B cell (primary cell): ENCODE measurements at regions not wholly inside any gene's neighbourhood (a gene's known extent, or its start where the extent isn't known, plus 50 kb on each side); places are given as distances from the start of the nearest gene placed in this dataset.

Experiments used
- ATAC-seq: fragments of 200-7000 bp; cut with Tn5 transposase; one replicate; pipeline ENCODE4 v1.10.0; 2021; ENCODE audit warnings: low read depth, mild to moderate bottlenecking, moderate number of reproducible peaks, moderate library complexity
- CTCF ChIA-PET: fragments of 350-600 bp; sonication (Branson Sonifier 250); formaldehyde crosslinking; loops from one replicate; lab custom pipeline; 2021; ENCODE audit warnings: antibody characterized with exemption, inconsistent platforms; lab: Charles Lee
- POLR2A ChIA-PET: fragments of 350-600 bp; sonication (Branson Sonifier 250); formaldehyde crosslinking; loops from one replicate; lab custom pipeline; 2021; ENCODE audit warnings: antibody characterized with exemption; lab: Charles Lee
- DNase-seq: peaks from one replicate; pipeline ENCODE4 v3.0.0; 2013
- H2AFZ ChIP-seq: 2 replicates; pipeline ENCODE4 v1.6.1; 2012; ENCODE audit warnings: mild to moderate bottlenecking, low read depth, low read length; ENCODE audit not compliant: insufficient read depth, poor library complexity, severe bottlenecking
- H3K27ac ChIP-seq, 2 donors: 1 replicate in 1 of 2; 2 replicates in 1 of 2; pipeline ENCODE4 v1.5.1; 2012 to 2013; ENCODE audit warnings: low read length in 2 of 2, mild to moderate bottlenecking in 2 of 2, moderate library complexity in 1 of 2
- H3K27me3 ChIP-seq, 4 experiments: fragments of 200-600 bp in 1 of 4; sonication (generic) in 1 of 4; replicated peaks in 1 of 4; 1 replicate in 2 of 4; 2 replicates in 2 of 4; pipeline versions ENCODE4 v1.6.1 to v1.7.0; 2013 to 2016; ENCODE audit warnings: low read length in 3 of 4, mild to moderate bottlenecking in 2 of 4, mixed read lengths in 1 of 4, moderate library complexity in 1 of 4; ENCODE audit not compliant: insufficient read depth in 4 of 4, control insufficient read depth in 3 of 4; ENCODE audit errors: control extremely low read depth in 1 of 4
- H3K36me3 ChIP-seq, 2 experiments: replicated peaks in 1 of 2; 1 replicate in 1 of 2; 2 replicates in 1 of 2; pipeline versions ENCODE4 v1.6.1 to v1.7.1; 2013; ENCODE audit warnings: low read length in 1 of 2; ENCODE audit not compliant: insufficient read depth in 2 of 2, control insufficient read depth in 1 of 2; ENCODE audit errors: control extremely low read depth in 1 of 2, extremely low read depth in 1 of 2
- H3K4me1 ChIP-seq, 2 donors: fragments of 200-600 bp in 1 of 2; sonication (generic) in 1 of 2; 1 replicate in 1 of 2; 2 replicates in 1 of 2; pipeline versions ENCODE4 v1.5.1 to v1.6.1; 2013 to 2017; ENCODE audit warnings: low read length in 2 of 2; ENCODE audit not compliant: control insufficient read depth in 2 of 2, insufficient read depth in 2 of 2
- H3K4me2 ChIP-seq: replicated peaks from 2 replicates; pipeline ENCODE3; 2012; ENCODE audit warnings: mild to moderate bottlenecking, low read depth, low read length; ENCODE audit not compliant: poor library complexity, severe bottlenecking
- H3K4me3 ChIP-seq, 5 experiments: fragments of 200-600 bp in 1 of 5; sonication (generic) in 1 of 5; 1 replicate in 3 of 5; 2 replicates in 2 of 5; pipeline versions ENCODE4 v1.5.1 to v1.7.0; 2011 to 2016; ENCODE audit warnings: low read length in 4 of 5, mild to moderate bottlenecking in 4 of 5, low read depth in 2 of 5, control low read depth in 1 of 5, moderate library complexity in 1 of 5; ENCODE audit not compliant: insufficient read depth in 1 of 5; ENCODE audit errors: control extremely low read depth in 1 of 5, extremely low read depth in 1 of 5
- H3K79me2 ChIP-seq: fragments of 200-600 bp; sonication (generic); one replicate; pipeline ENCODE4 v1.6.0; 2016; ENCODE audit warnings: low read length; ENCODE audit not compliant: control insufficient read depth, insufficient read depth
- H3K9ac ChIP-seq: fragments of 200-600 bp; sonication (generic); 2 replicates; pipeline ENCODE4 v1.6.1; 2017; ENCODE audit warnings: mild to moderate bottlenecking, low read length, moderate library complexity
- H3K9me3 ChIP-seq, 3 donors: one replicate each; pipeline versions ENCODE4 v1.6.1 to v1.7.1; 2013; ENCODE audit warnings: low read length in 2 of 3; ENCODE audit not compliant: control insufficient read depth in 2 of 3, insufficient read depth in 1 of 3; ENCODE audit errors: control extremely low read depth in 1 of 3
- H4K20me1 ChIP-seq: 2 replicates; pipeline ENCODE4 v1.6.0; 2012; ENCODE audit warnings: mild to moderate bottlenecking, low read length; ENCODE audit not compliant: insufficient read depth, control insufficient read depth, poor library complexity, severe bottlenecking
- H3K27ac Mint-ChIP-seq: one replicate; pipeline ENCODE4 v1.8.0; 2021; ENCODE audit warnings: mixed read lengths
- H3K27me3 Mint-ChIP-seq: one replicate; pipeline ENCODE4 v1.8.0; 2021; ENCODE audit warnings: mixed read lengths
- H3K4me1 Mint-ChIP-seq: one replicate; pipeline ENCODE4 v1.8.0; 2021; ENCODE audit warnings: mixed read lengths
- H3K4me3 Mint-ChIP-seq: one replicate; pipeline ENCODE4 v1.8.0; 2021; ENCODE audit warnings: mixed read lengths
- H3K9me3 Mint-ChIP-seq: one replicate; pipeline ENCODE4 v1.8.0; 2022; ENCODE audit warnings: mixed read lengths; ENCODE audit not compliant: insufficient read depth
- CTCF ChIP-seq: fragments of 200-600 bp; IDR thresholded peaks from one replicate; pipeline ENCODE4 v1.8.0; 2022; ENCODE audit warnings: antibody characterized with exemption, mild to moderate bottlenecking
- EZH2 ChIP-seq: IDR thresholded peaks from 2 replicates; pipeline ENCODE4 v1.6.1; 2012; ENCODE audit warnings: borderline replicate concordance, low read depth, mild to moderate bottlenecking, moderate library complexity, low read length; ENCODE audit not compliant: insufficient read depth, poor library complexity, severe bottlenecking
- WGBS: methylation state at CpG from one replicate; pipeline ENCODE4 v1.1.5; 2013; ENCODE audit warnings: missing lambda C conversion rate; ENCODE audit not compliant: insufficient coverage; 5-methylcytosine and 5-hydroxymethylcytosine counted together
- intact Hi-C: fragments of 100-400 bp; cut with micrococcal nuclease; formaldehyde crosslinking; loops from one replicate; pipeline ENCODE4 v1.10.0; 2022

- Histone ChIP-seq H2AFZ (no peak overlapping the region), H3K9ac (no peak overlapping the region), H3K27me3 (no peaks in the 10 kb centered on the region), H3K9me3 (peaks cover 0 to 7% (median 0%) of the 10 kb centered on the region in 3 donors), H3K4me1 (no peaks in the 10 kb centered on the region), H4K20me1 (no peaks in the 10 kb centered on the region), H3K36me3 (no peaks in the 10 kb centered on the region), H3K79me2 (no peaks in the 10 kb centered on the region), H3K4me3 (no peak overlapping the region), H3K4me2 (no peak overlapping the region), H3K27ac (no peak overlapping the region)
- intact Hi-C loops: no loop called here
- 100% methylated on average over 1 of the region's 2 CpGs for WGBS
- H3K4me3 Mint-ChIP-seq: no peak overlapping the region
- CTCF ChIA-PET: no interaction called here
- no peaks in the 10 kb centered on the region for H3K4me1 Mint-ChIP-seq
- peaks cover 2% of the 10 kb centered on the region for H3K9me3 Mint-ChIP-seq
- no peak overlapping the region for H3K27ac Mint-ChIP-seq
- TF ChIP-seq CTCF (no peak), EZH2 (no peak)
- POLR2A ChIA-PET: no interaction called here
- H3K27me3 Mint-ChIP-seq: no peaks in the 10 kb centered on the region
- no peak for DNase-seq
- ATAC-seq: no peak
Measured at GRCh38 chr1:187645651-187646050, 816.9 kb downstream of the PLA2G4A start.

- peaks cover 2% of the 10 kb centered on the region for H3K9me3 Mint-ChIP-seq
- no peaks in the 10 kb centered on the region for H3K79me2 ChIP-seq
Measured at GRCh38 chr1:187646536-187647107, 817.9 kb downstream of the PLA2G4A start.

More at GRCh38 chr1:187646536-187647107, 817.9 kb downstream of the PLA2G4A start:
- Mint-ChIP-seq H3K27ac (no peak overlapping the region), H3K27me3 (no peaks in the 10 kb centered on the region), H3K4me3 (no peak overlapping the region), H3K4me1 (no peaks in the 10 kb centered on the region)
- TF ChIP-seq CTCF (no peak), EZH2 (no peak)
- H4K20me1 ChIP-seq: no peaks in the 10 kb centered on the region
- H3K27me3 ChIP-seq: no peaks in the 10 kb centered on the region
- no peak overlapping the region for H3K9ac ChIP-seq
- no peak overlapping the region for H3K27ac ChIP-seq
- no peak overlapping the region for H3K4me3 ChIP-seq
- intact Hi-C loops: no loop called here
- no peak overlapping the region for H2AFZ ChIP-seq
- CTCF ChIA-PET: no interaction called here
- POLR2A ChIA-PET: no interaction called here
- no peak for ATAC-seq
- 87% methylated on average over 2 of the region's 4 CpGs for WGBS
- DNase-seq: no peak
- H3K9me3 ChIP-seq: peaks cover 0 to under 1% (median 0%) of the 10 kb centered on the region in 3 donors
- no peak overlapping the region for H3K4me2 ChIP-seq
- H3K4me1 ChIP-seq: no peaks in the 10 kb centered on the region
- no peaks in the 10 kb centered on the region for H3K36me3 ChIP-seq
